ENCODE measurements at regions not wholly inside any gene's neighbourhood (a gene's known extent, or its start where the extent isn't known, plus 50 kb on each side); places are given as distances from the start of the nearest gene placed in this dataset.

DNA sequence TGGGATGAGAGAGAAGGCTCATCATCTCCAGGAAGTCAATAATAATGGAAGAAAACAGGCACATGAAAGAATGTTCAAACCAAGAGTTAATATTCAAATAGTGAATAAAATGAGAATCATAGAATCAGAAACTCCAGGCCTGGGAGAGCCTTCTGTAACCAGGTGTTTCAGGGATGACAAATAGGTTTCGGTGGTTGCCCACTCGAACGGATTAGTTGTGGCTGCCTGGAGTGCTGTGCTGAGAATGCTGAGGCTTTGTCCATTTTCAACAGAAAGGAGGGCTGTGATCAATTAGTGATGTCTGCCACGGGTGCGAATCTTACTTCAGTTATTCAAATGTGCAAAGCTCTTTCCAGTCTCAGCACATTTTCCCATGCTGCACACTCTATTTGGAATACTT, 227.3 kb downstream of the INSIG2 start:
- TF ChIP-seq, protein P1, sequence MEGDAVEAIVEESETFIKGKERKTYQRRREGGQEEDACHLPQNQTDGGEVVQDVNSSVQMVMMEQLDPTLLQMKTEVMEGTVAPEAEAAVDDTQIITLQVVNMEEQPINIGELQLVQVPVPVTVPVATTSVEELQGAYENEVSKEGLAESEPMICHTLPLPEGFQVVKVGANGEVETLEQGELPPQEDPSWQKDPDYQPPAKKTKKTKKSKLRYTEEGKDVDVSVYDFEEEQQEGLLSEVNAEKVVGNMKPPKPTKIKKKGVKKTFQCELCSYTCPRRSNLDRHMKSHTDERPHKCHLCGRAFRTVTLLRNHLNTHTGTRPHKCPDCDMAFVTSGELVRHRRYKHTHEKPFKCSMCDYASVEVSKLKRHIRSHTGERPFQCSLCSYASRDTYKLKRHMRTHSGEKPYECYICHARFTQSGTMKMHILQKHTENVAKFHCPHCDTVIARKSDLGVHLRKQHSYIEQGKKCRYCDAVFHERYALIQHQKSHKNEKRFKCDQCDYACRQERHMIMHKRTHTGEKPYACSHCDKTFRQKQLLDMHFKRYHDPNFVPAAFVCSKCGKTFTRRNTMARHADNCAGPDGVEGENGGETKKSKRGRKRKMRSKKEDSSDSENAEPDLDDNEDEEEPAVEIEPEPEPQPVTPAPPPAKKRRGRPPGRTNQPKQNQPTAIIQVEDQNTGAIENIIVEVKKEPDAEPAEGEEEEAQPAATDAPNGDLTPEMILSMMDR (IDR thresholded peaks at IDR 0.05), result no peak
- TF ChIP-seq POLR2A (IDR thresholded peaks at IDR 0.05), result no peak

Measured in adrenal gland (tissue), 5 donors.